ENCODE measurements at regions not wholly inside any gene's neighbourhood (a gene's known extent, or its start where the extent isn't known, plus 50 kb on each side); places are given as distances from the start of the nearest gene placed in this dataset.
"Not testable (repeated sequence)": the region's sequence is repeated elsewhere in the genome, so short reads cannot be mapped to it uniquely, and the experiment has no call there.

- Histone ChIP-seq H3K36me3 (ENCODE audit: control insufficient read depth, insufficient read depth, low read length) (no peaks in the 10 kb centered on the region), H3K27me3 (replicated peaks; ENCODE audit: control insufficient read depth, insufficient read depth, low read length) (no peaks in the 10 kb centered on the region), H3K4me3 (replicated peaks; ENCODE audit: low read depth, low read length) (no peak overlapping the region)
- no peak for TF ChIP-seq CTCF (IDR thresholded peaks at IDR 0.05; ENCODE audit: insufficient read depth, low read length, poor library complexity, severe bottlenecking)
- no peak for DNase-seq (ENCODE audit: extremely low read depth, insufficient read length)
Measured at GRCh38 chr4:34974313-34974680, 1270.0 kb downstream of the ARAP2 start.

- not testable (repeated sequence) for H3K36me3 ChIP-seq (ENCODE audit: control insufficient read depth, insufficient read depth, low read length); DNase-seq (ENCODE audit: extremely low read depth, insufficient read length); H3K27me3 ChIP-seq (replicated peaks; ENCODE audit: control insufficient read depth, insufficient read depth, low read length); H3K4me3 ChIP-seq (replicated peaks; ENCODE audit: low read depth, low read length)
Measured at GRCh38 chr4:35021222-35021621, 1223.1 kb downstream of the ARAP2 start.

- Histone ChIP-seq H3K36me3 (ENCODE audit: control insufficient read depth, insufficient read depth, low read length) (no peaks in the 10 kb centered on the region), H3K27me3 (replicated peaks; ENCODE audit: control insufficient read depth, insufficient read depth, low read length) (no peaks in the 10 kb centered on the region), H3K4me3 (replicated peaks; ENCODE audit: low read depth, low read length) (no peak overlapping the region)
- no peak for DNase-seq (ENCODE audit: extremely low read depth, insufficient read length)
- no peak for TF ChIP-seq CTCF (IDR thresholded peaks at IDR 0.05; ENCODE audit: insufficient read depth, low read length, poor library complexity, severe bottlenecking)
Measured at GRCh38 chr4:35025152-35025834, 1219.0 kb downstream of the ARAP2 start.

- TF ChIP-seq CTCF (IDR thresholded peaks at IDR 0.05; ENCODE audit: insufficient read depth, low read length, poor library complexity, severe bottlenecking) = no peak
- DNase-seq (ENCODE audit: extremely low read depth, insufficient read length) = no peak
- Histone ChIP-seq H3K27me3 (replicated peaks; ENCODE audit: control insufficient read depth, insufficient read depth, low read length) (no peaks in the 10 kb centered on the region), H3K36me3 (ENCODE audit: control insufficient read depth, insufficient read depth, low read length) (no peaks in the 10 kb centered on the region), H3K4me3 (replicated peaks; ENCODE audit: low read depth, low read length) (no peak overlapping the region)
Measured at GRCh38 chr4:35038079-35038805, 1206.1 kb downstream of the ARAP2 start.

DNA sequence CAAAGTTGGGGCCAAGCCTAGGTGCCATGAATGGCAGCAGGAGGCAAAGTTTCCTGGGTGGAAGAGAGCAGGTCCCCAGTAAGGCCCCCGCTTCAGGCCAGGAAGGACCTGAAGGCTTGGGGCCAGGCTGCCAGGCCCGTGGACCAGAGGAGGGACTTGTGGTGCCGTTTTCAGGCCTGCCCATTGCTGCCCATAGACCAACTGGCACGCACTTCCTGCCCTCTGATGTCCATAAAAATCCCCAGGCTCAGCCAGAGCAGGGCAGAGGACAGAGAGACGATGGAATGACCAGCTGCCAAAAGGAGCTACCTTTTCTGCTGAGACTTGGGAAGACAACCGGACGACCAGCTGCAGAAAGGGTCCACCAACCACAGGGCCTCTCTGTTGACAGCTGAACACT lies 1205.5 kb downstream of the ARAP2 start:
- DNase-seq (ENCODE audit: extremely low read depth, insufficient read length) = no peak
- Histone ChIP-seq H3K27me3 (replicated peaks; ENCODE audit: control insufficient read depth, insufficient read depth, low read length) (no peaks in the 10 kb centered on the region), H3K36me3 (ENCODE audit: control insufficient read depth, insufficient read depth, low read length) (no peaks in the 10 kb centered on the region), H3K4me3 (replicated peaks; ENCODE audit: low read depth, low read length) (no peak overlapping the region)
- no peak for TF ChIP-seq CTCF (IDR thresholded peaks at IDR 0.05; ENCODE audit: insufficient read depth, low read length, poor library complexity, severe bottlenecking)

- TF ChIP-seq CTCF (IDR thresholded peaks at IDR 0.05; ENCODE audit: insufficient read depth, low read length, poor library complexity, severe bottlenecking) = no peak
- H3K27me3 ChIP-seq (replicated peaks; ENCODE audit: control insufficient read depth, insufficient read depth, low read length) = no peaks in the 10 kb centered on the region
- H3K4me3 ChIP-seq (replicated peaks; ENCODE audit: low read depth, low read length) = no peak overlapping the region
- no peak for DNase-seq (ENCODE audit: extremely low read depth, insufficient read length)
- H3K36me3 ChIP-seq (ENCODE audit: control insufficient read depth, insufficient read depth, low read length) = no peaks in the 10 kb centered on the region
Measured at GRCh38 chr4:35052546-35052945, 1191.8 kb downstream of the ARAP2 start.
